ENCODE measurements at regions not wholly inside any gene's neighbourhood (a gene's known extent, or its start where the extent isn't known, plus 50 kb on each side); places are given as distances from the start of the nearest gene placed in this dataset.

- TF ChIP-seq POLR2A (IDR thresholded peaks at IDR 0.05; ENCODE audit: low read length) (no peak), GATA1 (IDR thresholded peaks at IDR 0.05; ENCODE audit: low read depth, low read length) (no peak)
Measured at GRCh38 chr5:124832510-124832909, 86.1 kb upstream of the ZNF608 start.

Data from erythroblast (primary cell).